ENCODE measurements at regions not wholly inside any gene's neighbourhood (a gene's known extent, or its start where the extent isn't known, plus 50 kb on each side); places are given as distances from the start of the nearest gene placed in this dataset.

GRCh38 chr5:2047341-2047927 lies 164.7 kb upstream of the IRX4 start:
- DNase-seq: no peak

- DNase-seq: no peak
Measured at GRCh38 chr5:2044041-2044440, 161.3 kb upstream of the IRX4 start.

- no peak for DNase-seq
Measured at GRCh38 chr5:2039180-2039531, 156.4 kb upstream of the IRX4 start.

- peak; percentile 43 to 56 for DNase-seq
Measured at GRCh38 chr5:2038321-2039179, 155.8 kb upstream of the IRX4 start.

- no peak for DNase-seq
Measured at GRCh38 chr5:2036885-2037284, 154.2 kb upstream of the IRX4 start.

- no peak for DNase-seq
Measured at GRCh38 chr5:2032432-2032831, 149.7 kb upstream of the IRX4 start.

- no peak for DNase-seq
Measured at GRCh38 chr5:2031581-2031980, 148.9 kb upstream of the IRX4 start.

- no peak for DNase-seq
Measured at GRCh38 chr5:2030131-2030530, 147.4 kb upstream of the IRX4 start.

GRCh38 chr5:2029206-2029605 lies 146.5 kb upstream of the IRX4 start:
- DNase-seq: no peak

- no peak for DNase-seq
Measured at GRCh38 chr5:2027790-2028189, 145.1 kb upstream of the IRX4 start.

- DNase-seq: no peak
Measured at GRCh38 chr5:2024986-2025721, 142.4 kb upstream of the IRX4 start.

- DNase-seq: no peak
Measured at GRCh38 chr5:2023196-2023595, 140.5 kb upstream of the IRX4 start.

GRCh38 chr5:2022436-2022835 lies 139.7 kb upstream of the IRX4 start:
- DNase-seq: no peak

- no peak for DNase-seq
Measured at GRCh38 chr5:2021484-2022176, 138.9 kb upstream of the IRX4 start.

- no peak for DNase-seq
Measured at GRCh38 chr5:2020730-2021129, 138.0 kb upstream of the IRX4 start.

- no peak for DNase-seq
Measured at GRCh38 chr5:2019716-2020115, 137.0 kb upstream of the IRX4 start.

GRCh38 chr5:2018390-2018724 lies 135.6 kb upstream of the IRX4 start:
- no peak for DNase-seq

- DNase-seq: peak in 1 of 2 experiments; percentile 4
Measured at GRCh38 chr5:2017540-2018389, 135.0 kb upstream of the IRX4 start.

- no peak for DNase-seq
Measured at GRCh38 chr5:2015961-2016360, 133.2 kb upstream of the IRX4 start.

GRCh38 chr5:2015124-2015848 lies 132.6 kb upstream of the IRX4 start:
- DNase-seq: peak in 1 of 2 experiments; percentile 6

- no peak for DNase-seq
Measured at GRCh38 chr5:2014058-2014610, 131.4 kb upstream of the IRX4 start.

All from SHP77 (cell line).